ENCODE measurements at regions not wholly inside any gene's neighbourhood (a gene's known extent, or its start where the extent isn't known, plus 50 kb on each side); places are given as distances from the start of the nearest gene placed in this dataset.
"Not testable (repeated sequence)": the region's sequence is repeated elsewhere in the genome, so short reads cannot be mapped to it uniquely, and the experiment has no call there.

DNA sequence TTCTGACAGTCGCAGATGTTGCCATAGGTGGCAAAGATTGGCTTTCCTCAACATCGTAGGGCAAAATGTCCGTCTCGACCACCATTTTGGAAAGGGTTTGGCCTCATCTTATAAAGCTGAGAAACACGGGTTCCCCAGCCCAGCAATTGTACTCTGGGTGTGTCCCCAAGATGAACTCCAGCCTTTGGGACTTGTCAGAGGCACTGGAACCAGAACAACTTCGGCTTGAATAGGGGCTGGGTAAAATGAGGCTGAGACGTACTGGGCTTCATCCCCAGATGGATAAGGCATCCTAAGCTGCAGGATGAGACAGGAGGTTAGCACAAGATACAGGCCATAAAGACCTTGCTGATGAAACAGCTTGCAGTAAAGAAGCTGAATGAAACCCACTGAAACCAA lies 151.9 kb downstream of the CRLF2 start:
- Histone ChIP-seq H3K79me1 (ENCODE audit: low read length) (no peaks in the 10 kb centered on the region), H3K27ac (ENCODE audit: low read depth, low read length) (no peak overlapping the region), H3K4me3 (ENCODE audit: low read length) (no peak overlapping the region), H3K56ac (ENCODE audit: low read length) (no peak overlapping the region), H3K4me1 (ENCODE audit: control insufficient read depth, low read depth, low read length) (no peaks in the 10 kb centered on the region), H2BK5ac (ENCODE audit: low read length) (no peak overlapping the region), H3K27me3 (ENCODE audit: insufficient read depth, low read length, poor library complexity) (no peaks in the 10 kb centered on the region), H3K79me2 (ENCODE audit: control insufficient read depth, insufficient read depth, low read length) (no peaks in the 10 kb centered on the region), H4K8ac (ENCODE audit: low read depth, low read length) (no peak overlapping the region), H2AK5ac (ENCODE audit: low read length) (no peak overlapping the region), H3K23ac (ENCODE audit: low read length) (no peak overlapping the region), H2BK120ac (ENCODE audit: low read depth, low read length) (no peak overlapping the region), H3K4ac (ENCODE audit: low read depth, low read length) (no peak overlapping the region), H3K9ac (ENCODE audit: low read length) (no peak overlapping the region), H2BK15ac (replicated peaks; ENCODE audit: low read depth) (no peak overlapping the region), H4K5ac (ENCODE audit: low read length) (no peak overlapping the region), H3K18ac (ENCODE audit: low read length) (no peak overlapping the region), H3K4me2 (ENCODE audit: low read length) (no peak overlapping the region), H3K36me3 (ENCODE audit: control insufficient read depth, insufficient read depth, low read length) (no peaks in the 10 kb centered on the region)
- WGBS (ENCODE audit: extremely low coverage, insufficient coverage, low lambda C conversion rate) = no CpG with 5 or more reads among the region's 7 CpGs
- DNase-seq = no peak

DNA sequence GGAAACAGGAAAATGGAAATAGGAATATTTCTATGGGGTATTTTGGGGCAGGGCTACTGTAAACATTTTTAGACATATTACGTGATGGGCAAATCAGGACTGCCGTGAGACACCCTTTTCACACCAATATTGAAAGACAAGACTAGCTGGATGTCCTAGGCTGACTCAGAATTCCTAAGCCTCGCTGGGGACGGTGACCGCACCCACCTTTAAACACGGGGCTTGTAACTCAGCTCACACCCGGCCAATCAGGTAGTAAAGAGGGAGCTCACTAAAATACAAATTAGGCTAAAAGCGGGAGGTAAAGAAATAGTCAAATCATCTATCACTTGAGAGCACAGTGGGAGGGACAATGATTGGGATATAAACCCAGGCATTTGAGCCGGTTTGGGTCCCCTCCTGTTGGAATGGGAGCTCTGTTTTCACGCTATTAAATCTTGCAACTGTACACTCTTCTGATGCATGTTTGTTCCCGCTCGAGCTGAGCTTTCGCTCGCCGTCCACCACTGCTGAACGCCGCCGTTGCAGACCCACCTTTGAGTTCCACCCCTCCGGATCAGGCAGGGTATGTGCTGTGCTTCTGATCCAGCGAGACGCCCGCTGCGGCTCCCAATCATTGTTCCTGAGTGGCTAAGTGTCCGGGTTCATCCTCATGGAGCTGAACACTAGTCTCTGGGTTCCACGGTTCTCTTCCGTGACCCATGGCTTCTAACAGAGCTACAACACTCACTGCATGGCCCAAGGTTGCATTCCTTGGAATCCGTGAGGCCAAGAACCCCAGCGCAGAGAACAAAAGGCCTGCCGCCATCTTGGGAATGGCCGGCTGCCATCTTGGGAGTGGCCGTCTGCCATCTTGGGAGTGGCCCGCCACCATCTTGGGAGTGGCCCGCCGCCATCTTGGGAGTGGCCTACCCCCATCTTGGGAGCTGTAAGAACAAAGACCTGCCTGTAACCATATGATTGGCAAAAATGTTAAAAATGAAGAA lies 152.6 kb downstream of the CRLF2 start:
- DNase-seq = no peak
- Histone ChIP-seq H3K27ac (ENCODE audit: low read depth, low read length) (no peak overlapping the region), H3K4ac (ENCODE audit: low read depth, low read length) (no peak overlapping the region), H2BK120ac (ENCODE audit: low read depth, low read length) (no peak overlapping the region), H3K36me3 (ENCODE audit: control insufficient read depth, insufficient read depth, low read length) (no peaks in the 10 kb centered on the region), H3K23ac (ENCODE audit: low read length) (no peak overlapping the region), H3K18ac (ENCODE audit: low read length) (no peak overlapping the region), H4K5ac (ENCODE audit: low read length) (no peak overlapping the region), H2BK5ac (ENCODE audit: low read length) (no peak overlapping the region), H3K79me2 (ENCODE audit: control insufficient read depth, insufficient read depth, low read length) (no peaks in the 10 kb centered on the region), H3K4me1 (ENCODE audit: control insufficient read depth, low read depth, low read length) (no peaks in the 10 kb centered on the region), H3K27me3 (ENCODE audit: insufficient read depth, low read length, poor library complexity) (no peaks in the 10 kb centered on the region), H3K56ac (ENCODE audit: low read length) (no peak overlapping the region), H3K9ac (ENCODE audit: low read length) (no peak overlapping the region), H3K4me2 (ENCODE audit: low read length) (no peak overlapping the region), H2BK15ac (replicated peaks; ENCODE audit: low read depth) (no peak overlapping the region), H3K4me3 (ENCODE audit: low read length) (no peak overlapping the region), H4K8ac (ENCODE audit: low read depth, low read length) (no peak overlapping the region), H3K79me1 (ENCODE audit: low read length) (no peaks in the 10 kb centered on the region), H2AK5ac (ENCODE audit: low read length) (no peak overlapping the region)
- no CpG with 5 or more reads among the region's 34 CpGs for WGBS (ENCODE audit: extremely low coverage, insufficient coverage, low lambda C conversion rate)

DNA sequence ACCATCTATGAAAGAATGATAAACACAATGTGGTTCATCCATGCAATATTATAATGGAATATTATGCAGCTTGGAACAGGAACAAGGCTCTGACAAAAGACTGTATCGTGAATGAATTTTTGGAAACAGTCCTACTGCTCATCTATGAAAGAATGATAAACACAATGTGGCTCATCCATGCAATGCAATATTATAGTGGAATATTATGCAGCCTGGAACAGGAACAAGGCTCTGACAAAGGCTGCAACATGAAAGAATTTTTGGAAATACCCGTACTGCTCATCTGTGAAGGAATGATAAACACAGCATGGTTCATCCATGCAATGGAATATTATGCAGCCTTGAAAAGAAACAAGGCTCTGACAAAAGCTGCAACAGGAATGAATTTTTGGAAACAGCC lies 158.8 kb downstream of the CRLF2 start:
- not testable (repeated sequence) for H3K27me3 ChIP-seq (ENCODE audit: insufficient read depth, low read length, poor library complexity); H2BK120ac ChIP-seq (ENCODE audit: low read depth, low read length); H3K9ac ChIP-seq (ENCODE audit: low read length); H2BK5ac ChIP-seq (ENCODE audit: low read length); H2AK5ac ChIP-seq (ENCODE audit: low read length); H3K79me2 ChIP-seq (ENCODE audit: control insufficient read depth, insufficient read depth, low read length); H3K36me3 ChIP-seq (ENCODE audit: control insufficient read depth, insufficient read depth, low read length); H3K18ac ChIP-seq (ENCODE audit: low read length); DNase-seq; H3K27ac ChIP-seq (ENCODE audit: low read depth, low read length); H3K4me2 ChIP-seq (ENCODE audit: low read length); H4K5ac ChIP-seq (ENCODE audit: low read length); H3K56ac ChIP-seq (ENCODE audit: low read length); H3K4ac ChIP-seq (ENCODE audit: low read depth, low read length); H3K79me1 ChIP-seq (ENCODE audit: low read length); H2BK15ac ChIP-seq (replicated peaks; ENCODE audit: low read depth); H4K8ac ChIP-seq (ENCODE audit: low read depth, low read length); H3K4me1 ChIP-seq (ENCODE audit: control insufficient read depth, low read depth, low read length); H3K23ac ChIP-seq (ENCODE audit: low read length); H3K4me3 ChIP-seq (ENCODE audit: low read length)
- WGBS (ENCODE audit: extremely low coverage, insufficient coverage, low lambda C conversion rate) = no CpG with 5 or more reads among the region's 2 CpGs

DNA sequence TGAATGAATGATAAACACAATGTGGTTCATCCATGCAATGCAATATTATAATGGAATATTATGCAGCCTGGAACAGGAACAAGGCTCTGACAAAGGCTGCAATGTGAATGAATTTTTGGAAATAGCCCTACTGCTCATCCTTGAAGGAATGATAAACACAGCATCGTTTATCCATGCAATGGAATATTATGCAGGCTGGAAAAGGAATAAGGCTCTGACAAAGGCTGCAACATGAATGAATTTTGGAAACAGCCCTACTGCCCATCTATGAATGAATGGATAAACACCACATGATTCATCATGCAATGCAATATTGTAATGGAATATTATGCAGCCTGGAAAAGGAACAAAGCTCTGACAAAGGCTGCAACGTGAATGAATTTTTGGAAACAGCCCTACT lies 159.4 kb downstream of the CRLF2 start:
- no peak overlapping the region for H3K23ac ChIP-seq (ENCODE audit: low read length)
- WGBS (ENCODE audit: extremely low coverage, insufficient coverage, low lambda C conversion rate) = no CpG with 5 or more reads among the region's 2 CpGs
- H3K4me3 ChIP-seq (ENCODE audit: low read length) = no peak overlapping the region
- no peaks in the 10 kb centered on the region for H3K4me1 ChIP-seq (ENCODE audit: control insufficient read depth, low read depth, low read length)
- H3K79me1 ChIP-seq (ENCODE audit: low read length) = no peaks in the 10 kb centered on the region
- no peak overlapping the region for H2BK15ac ChIP-seq (replicated peaks; ENCODE audit: low read depth)
- no peak for DNase-seq
- H3K27me3 ChIP-seq (ENCODE audit: insufficient read depth, low read length, poor library complexity) = no peaks in the 10 kb centered on the region
- H3K56ac ChIP-seq (ENCODE audit: low read length) = no peak overlapping the region
- H3K9ac ChIP-seq (ENCODE audit: low read length) = no peak overlapping the region
- H3K36me3 ChIP-seq (ENCODE audit: control insufficient read depth, insufficient read depth, low read length) = no peaks in the 10 kb centered on the region
- no peaks in the 10 kb centered on the region for H3K79me2 ChIP-seq (ENCODE audit: control insufficient read depth, insufficient read depth, low read length)
- no peak overlapping the region for H4K5ac ChIP-seq (ENCODE audit: low read length)
- H3K18ac ChIP-seq (ENCODE audit: low read length) = no peak overlapping the region
- no peak overlapping the region for H3K27ac ChIP-seq (ENCODE audit: low read depth, low read length)
- H2AK5ac ChIP-seq (ENCODE audit: low read length) = no peak overlapping the region
- no peak overlapping the region for H3K4ac ChIP-seq (ENCODE audit: low read depth, low read length)
- H2BK5ac ChIP-seq (ENCODE audit: low read length) = no peak overlapping the region
- no peak overlapping the region for H4K8ac ChIP-seq (ENCODE audit: low read depth, low read length)
- H2BK120ac ChIP-seq (ENCODE audit: low read depth, low read length) = no peak overlapping the region
- H3K4me2 ChIP-seq (ENCODE audit: low read length) = no peak overlapping the region

DNA sequence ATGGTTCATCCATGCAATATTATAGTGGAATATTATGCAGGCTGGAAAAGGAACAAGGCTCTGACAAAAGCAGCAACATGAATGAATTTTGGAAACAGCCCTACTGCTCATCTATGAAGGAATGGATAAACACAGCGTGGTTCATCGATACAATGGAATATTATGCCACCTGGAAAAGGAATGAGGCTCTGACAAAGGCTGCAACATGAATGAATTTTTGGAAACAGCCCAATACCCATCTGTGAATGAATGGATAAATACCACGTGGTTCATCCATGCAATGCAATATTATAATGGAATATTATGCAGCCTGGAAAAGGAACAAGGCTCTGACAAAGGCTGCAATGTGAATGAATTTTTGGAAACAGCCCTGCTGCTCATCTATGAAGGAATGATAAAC lies 160.4 kb downstream of the CRLF2 start:
- Histone ChIP-seq H2BK5ac (ENCODE audit: low read length) (no peak overlapping the region), H2BK15ac (replicated peaks; ENCODE audit: low read depth) (no peak overlapping the region), H2BK120ac (ENCODE audit: low read depth, low read length) (no peak overlapping the region), H3K9ac (ENCODE audit: low read length) (no peak overlapping the region), H3K23ac (ENCODE audit: low read length) (no peak overlapping the region), H3K36me3 (ENCODE audit: control insufficient read depth, insufficient read depth, low read length) (no peaks in the 10 kb centered on the region), H3K4me3 (ENCODE audit: low read length) (no peak overlapping the region), H3K27me3 (ENCODE audit: insufficient read depth, low read length, poor library complexity) (no peaks in the 10 kb centered on the region), H3K18ac (ENCODE audit: low read length) (no peak overlapping the region), H4K5ac (ENCODE audit: low read length) (no peak overlapping the region), H3K27ac (ENCODE audit: low read depth, low read length) (no peak overlapping the region), H3K79me1 (ENCODE audit: low read length) (no peaks in the 10 kb centered on the region), H4K8ac (ENCODE audit: low read depth, low read length) (no peak overlapping the region), H3K56ac (ENCODE audit: low read length) (no peak overlapping the region), H2AK5ac (ENCODE audit: low read length) (no peak overlapping the region), H3K4ac (ENCODE audit: low read depth, low read length) (no peak overlapping the region), H3K79me2 (ENCODE audit: control insufficient read depth, insufficient read depth, low read length) (no peaks in the 10 kb centered on the region), H3K4me1 (ENCODE audit: control insufficient read depth, low read depth, low read length) (no peaks in the 10 kb centered on the region), H3K4me2 (ENCODE audit: low read length) (no peak overlapping the region)
- no peak for DNase-seq
- whole genome bisulfite sequencing (ENCODE audit: extremely low coverage, insufficient coverage, low lambda C conversion rate) = no CpG with 5 or more reads among the region's 3 CpGs

DNA sequence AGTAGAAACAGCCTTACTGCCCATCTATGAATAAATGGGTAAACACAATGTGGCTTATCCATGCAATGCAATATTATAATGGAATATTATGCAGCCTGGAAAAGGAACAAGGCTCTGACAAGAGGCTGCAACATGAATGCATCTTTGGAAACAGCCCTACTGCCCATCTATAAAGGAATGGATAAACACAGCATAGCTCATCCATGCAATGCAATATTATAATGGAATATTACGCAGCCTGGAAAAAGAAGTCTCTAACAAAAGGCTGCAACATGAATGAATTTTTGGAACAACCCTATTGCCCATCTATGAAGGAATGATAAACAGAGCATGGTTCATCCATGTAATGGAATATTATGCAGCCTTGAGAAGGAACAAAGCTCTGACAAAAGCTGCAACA lies 161.0 kb downstream of the CRLF2 start:
- Histone ChIP-seq H4K8ac (ENCODE audit: low read depth, low read length) (no peak overlapping the region), H3K9ac (ENCODE audit: low read length) (no peak overlapping the region)
- no CpG with 5 or more reads among the region's 1 CpG for WGBS (ENCODE audit: extremely low coverage, insufficient coverage, low lambda C conversion rate)

More for the DNA sequence above, 161.0 kb downstream of the CRLF2 start:
- Histone ChIP-seq H3K4me3 (ENCODE audit: low read length) (no peak overlapping the region), H3K23ac (ENCODE audit: low read length) (no peak overlapping the region), H3K36me3 (ENCODE audit: control insufficient read depth, insufficient read depth, low read length) (no peaks in the 10 kb centered on the region), H3K4ac (ENCODE audit: low read depth, low read length) (no peak overlapping the region), H3K4me1 (ENCODE audit: control insufficient read depth, low read depth, low read length) (no peaks in the 10 kb centered on the region), H4K5ac (ENCODE audit: low read length) (no peak overlapping the region), H3K4me2 (ENCODE audit: low read length) (no peak overlapping the region), H2BK15ac (replicated peaks; ENCODE audit: low read depth) (no peak overlapping the region), H2BK5ac (ENCODE audit: low read length) (no peak overlapping the region), H2AK5ac (ENCODE audit: low read length) (no peak overlapping the region), H3K79me2 (ENCODE audit: control insufficient read depth, insufficient read depth, low read length) (no peaks in the 10 kb centered on the region), H3K27ac (ENCODE audit: low read depth, low read length) (no peak overlapping the region), H3K79me1 (ENCODE audit: low read length) (no peaks in the 10 kb centered on the region), H3K27me3 (ENCODE audit: insufficient read depth, low read length, poor library complexity) (no peaks in the 10 kb centered on the region), H2BK120ac (ENCODE audit: low read depth, low read length) (no peak overlapping the region), H3K56ac (ENCODE audit: low read length) (no peak overlapping the region), H3K18ac (ENCODE audit: low read length) (no peak overlapping the region)
- DNase-seq = no peak
